ENCODE measurements at regions not wholly inside any gene's neighbourhood (a gene's known extent, or its start where the extent isn't known, plus 50 kb on each side); places are given as distances from the start of the nearest gene placed in this dataset.

GRCh38 chr2:9110346-9110884 lies 96.2 kb upstream of the ASAP2 start:
- H3K27ac ChIP-seq: no peak overlapping the region
- TF ChIP-seq ZFX (IDR thresholded peaks at IDR 0.05; ENCODE audit: borderline replicate concordance) (no peak), CTCF (IDR thresholded peaks at IDR 0.05) (no peak)

GRCh38 chr2:9109871-9110270 lies 96.7 kb upstream of the ASAP2 start:
- TF ChIP-seq ZFX (IDR thresholded peaks at IDR 0.05; ENCODE audit: borderline replicate concordance) (no peak), CTCF (IDR thresholded peaks at IDR 0.05) (no peak)
- H3K27ac ChIP-seq: no peak overlapping the region

GRCh38 chr2:9108210-9108967 lies 98.2 kb upstream of the ASAP2 start:
- no peak overlapping the region for H3K27ac ChIP-seq
- TF ChIP-seq ZFX (IDR thresholded peaks at IDR 0.05; ENCODE audit: borderline replicate concordance) (no peak), CTCF (IDR thresholded peaks at IDR 0.05) (no peak)

GRCh38 chr2:9107168-9108025 lies 99.2 kb upstream of the ASAP2 start:
- H3K27ac ChIP-seq: no peak overlapping the region
- TF ChIP-seq ZFX (IDR thresholded peaks at IDR 0.05; ENCODE audit: borderline replicate concordance) (no peak), CTCF (IDR thresholded peaks at IDR 0.05) (no peak)

GRCh38 chr2:9106338-9107167 lies 100.1 kb upstream of the ASAP2 start:
- no peak overlapping the region for H3K27ac ChIP-seq
- TF ChIP-seq ZFX (IDR thresholded peaks at IDR 0.05; ENCODE audit: borderline replicate concordance): no peak
- TF ChIP-seq CTCF (IDR thresholded peaks at IDR 0.05): no peak

GRCh38 chr2:9105601-9106337 lies 100.8 kb upstream of the ASAP2 start:
- TF ChIP-seq CTCF (IDR thresholded peaks at IDR 0.05): no peak
- no peak for TF ChIP-seq ZFX (IDR thresholded peaks at IDR 0.05; ENCODE audit: borderline replicate concordance)
- no peak overlapping the region for H3K27ac ChIP-seq

Data from 22Rv1 (cell line).